Heart left ventricle (tissue), 16 donors: ENCODE measurements at regions not wholly inside any gene's neighbourhood (a gene's known extent, or its start where the extent isn't known, plus 50 kb on each side); places are given as distances from the start of the nearest gene placed in this dataset.

Experiments
- ATAC-seq, 4 donors: fragments of 200-7000 bp; cut with Tn5 transposase; one replicate each; pipeline ENCODE4 v1.9.1; 2020 to 2022; ENCODE audit warnings: moderate library complexity in 4 of 4, mild to moderate bottlenecking in 3 of 4, moderate number of reproducible peaks in 1 of 4
- DNase-seq, 5 donors: peaks; one replicate each; pipeline ENCODE4 v3.0.0-alpha.2; 2020
- H3K27ac ChIP-seq, 12 donors: fragments of 200-600 bp; sonication (generic) in 4 of 12; one replicate each; pipeline versions ENCODE4 v1.5.0 to v1.8.0; 2016 to 2022; ENCODE audit warnings: mild to moderate bottlenecking in 2 of 12
- H3K27me3 ChIP-seq, 9 donors: fragments of 200-600 bp; sonication (generic) in 2 of 9; one replicate each; pipeline versions ENCODE4 v1.5.1 to v1.8.0; 2016 to 2022; ENCODE audit warnings: mild to moderate bottlenecking in 3 of 9
- H3K36me3 ChIP-seq, 9 donors: fragments of 200-600 bp; sonication (generic) in 2 of 9; one replicate each; pipeline versions ENCODE4 v1.5.0 to v1.8.0; 2018 to 2022; ENCODE audit warnings: mild to moderate bottlenecking in 2 of 9
- H3K4me1 ChIP-seq, 12 donors: fragments of 200-600 bp; sonication (generic) in 4 of 12; one replicate each; pipeline versions ENCODE4 v1.5.0 to v1.8.0; 2016 to 2022; ENCODE audit warnings: mild to moderate bottlenecking in 3 of 12
- H3K4me3 ChIP-seq, 12 donors: fragments of 200-600 bp; sonication (generic) in 4 of 12; one replicate each; pipeline versions ENCODE4 v1.5.0 to v1.8.0; 2017 to 2022; ENCODE audit warnings: mild to moderate bottlenecking in 9 of 12, moderate library complexity in 4 of 12
- H3K9me3 ChIP-seq, 12 donors: fragments of 200-600 bp; sonication (generic) in 4 of 12; one replicate each; pipeline versions ENCODE4 v1.5.0 to v1.8.0; 2016 to 2022; ENCODE audit warnings: mild to moderate bottlenecking in 1 of 12
- POLR2A ChIP-seq, 2 donors: fragments of 450-650 bp; IDR thresholded peaks; one replicate each; pipeline ENCODE4 v1.6.1; 2017; ENCODE audit warnings: antibody characterized with exemption in 2 of 2, mild to moderate bottlenecking in 2 of 2, moderate library complexity in 2 of 2
- WGBS, 4 donors: extraction: QIAGEN DNeasy Blood & Tissue Kit in 2 of 4; methylation state at CpG; one replicate each; pipeline versions ENCODE4 v1.1.5 to v1.1.7; 2013 to 2018; 5-methylcytosine and 5-hydroxymethylcytosine counted together
- intact Hi-C, 10 donors: fragments of 100-400 bp; cut with DNase I; formaldehyde crosslinking; loops; one replicate each; pipeline versions ENCODE4 v1.11.1 to v1.14.2; 2022
- TF ChIP-seq, protein P1 (sequence below), 12 donors: fragments of 200-600 bp; sonication (generic) in 4 of 12; IDR thresholded peaks; one replicate each; pipeline versions ENCODE4 v1.5.0 to v1.8.0; 2018 to 2022; ENCODE audit warnings: antibody characterized with exemption in 12 of 12, mild to moderate bottlenecking in 5 of 12
- donor health status: ischemic (EF 13 %, LVEDD 7.1; RV severe dilation, severe dysfunction).
- donor health status: healthy with polysubstance abuse.
- donor health status: DM: no; HTN: yes; CAD: no.
- donor health status: DM: no; HTN: no; CAD: no.
- donor health status: ischemic (EF 25% LVEDD 6.9; RV normal size, moderate dysfunction).
- donor health status: ischemic (EF 25% LVEDD 5.7; RV mildly dilated, moderate dysfunction).
- donor health status: healthy.
- donor health status: DM: yes; HTN: yes; CAD: no.
- donor health status: ischemic (EF 35%, LVEDD 5.7; RV mildly dilated, moderate dysfunction).
- donor health status: nonischemic (EF 11% LVEDD 7.7; RV severe dilation, severe dysfunction).
- donor health status: DM: yes; HTN: yes; CAD: no.
- donor health status: PGD.
- donor health status: ischemic (EF 29% LVEDD 5.4; RV normal size, mild dysfunction).
- donor health status: nonischemic (EF 23%, LVEDD 6.1; RV moderate dilation, normal function).

DNA sequence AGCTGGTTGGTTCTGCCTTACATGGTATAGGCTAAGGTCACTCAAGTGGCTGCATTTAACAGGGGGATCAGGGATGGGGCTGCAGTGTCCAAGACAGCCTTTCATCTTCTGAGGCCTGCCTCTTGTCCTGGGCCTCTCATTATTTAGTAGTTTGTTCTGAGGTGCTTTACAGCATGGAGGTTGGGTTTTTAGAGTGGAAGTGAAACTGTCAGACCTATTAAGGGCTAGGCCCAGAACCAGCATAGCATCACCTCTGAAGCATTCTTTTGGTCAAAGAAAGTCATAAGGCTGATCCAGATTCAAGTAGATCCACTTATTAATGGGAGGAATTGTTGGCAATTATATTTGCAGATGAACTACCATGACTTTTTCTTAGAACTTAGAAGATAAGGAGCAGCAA lies 146.0 kb upstream of the NMUR2 start:
- Histone ChIP-seq H3K4me3 (no peak overlapping the region), H3K27me3 (no peaks in the 10 kb centered on the region), H3K4me1 (no peaks in the 10 kb centered on the region), H3K27ac (no peak overlapping the region), H3K36me3 (no peaks in the 10 kb centered on the region), H3K9me3 (no peaks in the 10 kb centered on the region)
- intact Hi-C loops, result no loop called here
- TF ChIP-seq, protein P1, sequence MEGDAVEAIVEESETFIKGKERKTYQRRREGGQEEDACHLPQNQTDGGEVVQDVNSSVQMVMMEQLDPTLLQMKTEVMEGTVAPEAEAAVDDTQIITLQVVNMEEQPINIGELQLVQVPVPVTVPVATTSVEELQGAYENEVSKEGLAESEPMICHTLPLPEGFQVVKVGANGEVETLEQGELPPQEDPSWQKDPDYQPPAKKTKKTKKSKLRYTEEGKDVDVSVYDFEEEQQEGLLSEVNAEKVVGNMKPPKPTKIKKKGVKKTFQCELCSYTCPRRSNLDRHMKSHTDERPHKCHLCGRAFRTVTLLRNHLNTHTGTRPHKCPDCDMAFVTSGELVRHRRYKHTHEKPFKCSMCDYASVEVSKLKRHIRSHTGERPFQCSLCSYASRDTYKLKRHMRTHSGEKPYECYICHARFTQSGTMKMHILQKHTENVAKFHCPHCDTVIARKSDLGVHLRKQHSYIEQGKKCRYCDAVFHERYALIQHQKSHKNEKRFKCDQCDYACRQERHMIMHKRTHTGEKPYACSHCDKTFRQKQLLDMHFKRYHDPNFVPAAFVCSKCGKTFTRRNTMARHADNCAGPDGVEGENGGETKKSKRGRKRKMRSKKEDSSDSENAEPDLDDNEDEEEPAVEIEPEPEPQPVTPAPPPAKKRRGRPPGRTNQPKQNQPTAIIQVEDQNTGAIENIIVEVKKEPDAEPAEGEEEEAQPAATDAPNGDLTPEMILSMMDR (IDR thresholded peaks at IDR 0.05), result no peak
- TF ChIP-seq POLR2A (IDR thresholded peaks at IDR 0.05), result no peak
- DNase-seq, result no peak
- ATAC-seq, result no peak

DNA sequence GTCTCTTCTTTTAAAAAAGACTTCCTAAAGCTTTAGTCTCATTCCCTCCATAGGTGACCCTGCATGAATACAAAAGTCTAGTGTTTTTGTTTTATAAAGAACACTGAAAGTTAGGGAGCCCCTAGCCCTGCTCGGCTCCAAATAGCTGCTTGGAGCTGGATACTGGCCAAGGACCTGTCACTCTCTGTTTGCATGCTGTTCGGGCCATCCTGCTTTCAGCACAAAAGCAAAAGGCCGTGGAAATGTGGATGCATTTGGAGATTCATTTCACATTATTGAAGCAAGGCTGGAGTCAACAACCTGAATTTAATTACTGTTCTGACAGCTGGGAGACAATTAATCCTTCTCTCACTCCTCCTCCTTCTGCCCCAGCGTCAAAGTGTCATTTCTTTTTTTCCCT lies 151.7 kb upstream of the NMUR2 start:
- intact Hi-C loops, result loop anchor here in 1 of 10 donors (5.0 kb wide), 1 partner anchor 596 kb away; no protein-coding TSS in a partner anchor
- Histone ChIP-seq H3K4me3 (no peak overlapping the region), H3K36me3 (no peaks in the 10 kb centered on the region), H3K27ac (no peak overlapping the region), H3K4me1 (no peaks in the 10 kb centered on the region), H3K27me3 (no peaks in the 10 kb centered on the region), H3K9me3 (no peaks in the 10 kb centered on the region)
- ATAC-seq (no peak), DNase-seq (peak in 1 of 5 donors; percentile 28)
- 15 to 37% (median 22%) methylated on average over 4 of the region's 4 CpGs for WGBS, 4 donors
- TF ChIP-seq, protein P1 (IDR thresholded peaks at IDR 0.05), result no peak
- TF ChIP-seq POLR2A (IDR thresholded peaks at IDR 0.05), result no peak

DNA sequence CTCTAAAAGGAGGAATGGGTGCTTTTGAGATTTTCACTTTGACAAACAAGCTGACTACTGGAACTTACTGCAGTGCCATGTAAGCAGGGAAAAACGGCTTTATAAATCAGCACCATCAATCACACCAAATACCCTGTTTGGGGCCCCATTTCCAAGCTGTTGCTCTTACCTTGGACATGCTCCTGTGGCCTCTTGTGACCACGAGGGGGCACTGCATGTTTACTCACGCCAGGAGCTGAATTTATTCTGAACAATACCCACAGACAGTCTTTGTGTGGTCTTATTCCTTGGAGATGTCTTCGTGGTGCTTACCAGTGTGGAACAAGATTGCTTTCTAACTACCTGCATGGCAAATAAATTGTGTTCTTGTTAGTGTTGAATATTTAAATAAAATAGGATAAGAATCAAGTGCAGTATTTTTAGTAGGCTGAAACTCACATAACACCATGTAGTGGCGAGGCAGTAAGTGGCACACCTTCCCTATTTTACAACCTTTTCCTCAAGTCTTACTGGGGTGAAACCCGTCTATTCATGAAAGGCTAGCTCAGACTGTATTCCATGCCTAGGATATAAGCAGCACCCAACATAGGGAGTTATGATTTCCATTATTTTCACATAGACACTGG lies 155.5 kb upstream of the NMUR2 start:
- ATAC-seq (peak in 3 of 4 donors; percentile 62 to 72 (median 64)), DNase-seq (peak; percentile 50 to 71 (median 64))
- H3K4me3 ChIP-seq, result no peak overlapping the region
- H3K27ac ChIP-seq, result no peak overlapping the region
- no peaks in the 10 kb centered on the region for H3K36me3 ChIP-seq
- no peak for TF ChIP-seq POLR2A (IDR thresholded peaks at IDR 0.05)
- TF ChIP-seq, protein P1 (IDR thresholded peaks at IDR 0.05), result peak; percentile 65 to 92 (median 82)
- intact Hi-C loops, result loop anchor here in 9 of 10 donors (1.0 to 10.0 kb wide), 4 partner anchors 587 to 1404 kb away; no protein-coding TSS in a partner anchor
- 29 to 37% (median 35%) methylated on average over 6 of the region's 6 CpGs for WGBS, 4 donors
- no peaks in the 10 kb centered on the region for H3K9me3 ChIP-seq
- no peaks in the 10 kb centered on the region for H3K27me3 ChIP-seq
- no peaks in the 10 kb centered on the region for H3K4me1 ChIP-seq

DNA sequence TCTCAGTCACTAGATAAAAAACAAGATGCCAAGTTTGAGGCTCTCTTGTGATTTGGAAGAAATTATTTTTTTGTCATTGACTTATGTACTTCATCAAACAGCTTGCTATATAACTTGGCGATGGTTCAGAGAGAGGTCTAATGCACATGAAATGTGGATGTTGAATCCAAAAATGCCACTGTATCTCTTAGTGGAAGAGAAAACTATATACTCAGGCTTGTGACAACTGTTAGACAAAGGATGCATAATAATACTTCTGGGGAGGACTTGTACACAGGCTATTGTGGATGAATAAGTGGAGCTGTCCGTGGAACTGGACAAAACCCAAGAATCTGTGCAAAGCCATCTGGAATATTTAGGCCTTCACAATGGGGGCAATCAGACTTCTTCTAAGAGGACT lies 162.9 kb upstream of the NMUR2 start:
- Histone ChIP-seq H3K4me1 (peaks cover 0 to 6% (median 0%) of the 10 kb centered on the region in 12 donors), H3K4me3 (no peak overlapping the region), H3K36me3 (no peaks in the 10 kb centered on the region), H3K27ac (no peak overlapping the region), H3K9me3 (no peaks in the 10 kb centered on the region), H3K27me3 (no peaks in the 10 kb centered on the region)
- no peak for ATAC-seq
- intact Hi-C loops, result loop anchor here in 2 of 10 donors (10.0 kb wide), 1 partner anchor 1397 kb away; no protein-coding TSS in a partner anchor
- TF ChIP-seq, protein P1 (IDR thresholded peaks at IDR 0.05), result no peak
- TF ChIP-seq POLR2A (IDR thresholded peaks at IDR 0.05), result no peak
- WGBS, 4 donors, result 48 to 59% (median 50%) methylated on average over 2 of the region's 2 CpGs
- no peak for DNase-seq
